ENCODE measurements at regions not wholly inside any gene's neighbourhood (a gene's known extent, or its start where the extent isn't known, plus 50 kb on each side); places are given as distances from the start of the nearest gene placed in this dataset.

GRCh38 chr7:83870515-83870914 is 221.6 kb upstream of the SEMA3E start:
- Histone ChIP-seq H2AFZ (ENCODE audit: low read length) (no peak overlapping the region), H3K79me2 (ENCODE audit: insufficient read depth, low read depth, low read length) (no peaks in the 10 kb centered on the region), H3K9me2 (ENCODE audit: insufficient read depth, low read length) (no peaks in the 10 kb centered on the region), H4K20me1 (ENCODE audit: insufficient read depth, low read length) (no peaks in the 10 kb centered on the region), H3K4me3 (ENCODE audit: low read depth, low read length, poor library complexity, severe bottlenecking) (no peak overlapping the region), H3K4me1 (ENCODE audit: insufficient read depth, low read length, poor library complexity, severe bottlenecking) (no peaks in the 10 kb centered on the region), H3K27ac (ENCODE audit: low read depth, low read length, poor library complexity, severe bottlenecking) (no peak overlapping the region), H3K9me3 (ENCODE audit: low read length) (no peaks in the 10 kb centered on the region), H3K4me2 (ENCODE audit: low read length) (no peak overlapping the region), H3K36me3 (ENCODE audit: insufficient read depth, low read length) (no peaks in the 10 kb centered on the region)
- ChIA-PET CTCF (ENCODE audit: unreplicated experiment) (no interaction called here), POLR2A (interaction anchor here (0.7 kb wide), 1 partner anchor 175 kb away, joined by 3 read pairs; no protein-coding TSS in a partner anchor)
- intact Hi-C loops (cut with micrococcal nuclease; ENCODE audit: unreplicated experiment), result no loop called here
- no peak for DNase-seq (ENCODE audit: low spot score)
- no TSS peak for BruUV-seq (replicated peaks)
- TF ChIP-seq EZH2phosphoT487 (IDR thresholded peaks at IDR 0.05; ENCODE audit: borderline replicate concordance, low read depth, low read length) (no peak), CTCF (conservative IDR thresholded peaks at IDR 0.05; ENCODE audit: low read length) (no peak)

GRCh38 chr7:83866582-83866981 is 217.6 kb upstream of the SEMA3E start:
- no peaks in the 10 kb centered on the region for H4K20me1 ChIP-seq (ENCODE audit: insufficient read depth, low read length)
- H2AFZ ChIP-seq (ENCODE audit: low read length), result no peak overlapping the region
- intact Hi-C loops (cut with micrococcal nuclease; ENCODE audit: unreplicated experiment), result no loop called here
- H3K9me3 ChIP-seq (ENCODE audit: low read length), result no peaks in the 10 kb centered on the region
- H3K9me2 ChIP-seq (ENCODE audit: insufficient read depth, low read length), result no peaks in the 10 kb centered on the region
- no peak overlapping the region for H3K4me3 ChIP-seq (ENCODE audit: low read depth, low read length, poor library complexity, severe bottlenecking)
- BruUV-seq (replicated peaks), result no TSS peak
- ChIA-PET CTCF (ENCODE audit: unreplicated experiment) (no interaction called here), POLR2A (no interaction called here)
- TF ChIP-seq EZH2phosphoT487 (IDR thresholded peaks at IDR 0.05; ENCODE audit: borderline replicate concordance, low read depth, low read length) (no peak), CTCF (conservative IDR thresholded peaks at IDR 0.05; ENCODE audit: low read length) (no peak)
- H3K27ac ChIP-seq (ENCODE audit: low read depth, low read length, poor library complexity, severe bottlenecking), result no peak overlapping the region
- DNase-seq (ENCODE audit: low spot score), result no peak
- H3K4me2 ChIP-seq (ENCODE audit: low read length), result no peak overlapping the region
- H3K4me1 ChIP-seq (ENCODE audit: insufficient read depth, low read length, poor library complexity, severe bottlenecking), result no peaks in the 10 kb centered on the region
- H3K36me3 ChIP-seq (ENCODE audit: insufficient read depth, low read length), result no peaks in the 10 kb centered on the region
- no peaks in the 10 kb centered on the region for H3K79me2 ChIP-seq (ENCODE audit: insufficient read depth, low read depth, low read length)

GRCh38 chr7:83864551-83864950 is 215.6 kb upstream of the SEMA3E start:
- no peaks in the 10 kb centered on the region for H3K9me3 ChIP-seq (ENCODE audit: low read length)
- H3K27ac ChIP-seq (ENCODE audit: low read depth, low read length, poor library complexity, severe bottlenecking), result no peak overlapping the region
- H3K36me3 ChIP-seq (ENCODE audit: insufficient read depth, low read length), result no peaks in the 10 kb centered on the region
- no peaks in the 10 kb centered on the region for H3K4me1 ChIP-seq (ENCODE audit: insufficient read depth, low read length, poor library complexity, severe bottlenecking)
- ChIA-PET CTCF (ENCODE audit: unreplicated experiment) (no interaction called here), POLR2A (no interaction called here)
- no peaks in the 10 kb centered on the region for H3K9me2 ChIP-seq (ENCODE audit: insufficient read depth, low read length)
- intact Hi-C loops (cut with micrococcal nuclease; ENCODE audit: unreplicated experiment), result no loop called here
- H3K4me3 ChIP-seq (ENCODE audit: low read depth, low read length, poor library complexity, severe bottlenecking), result no peak overlapping the region
- no peaks in the 10 kb centered on the region for H3K79me2 ChIP-seq (ENCODE audit: insufficient read depth, low read depth, low read length)
- H3K4me2 ChIP-seq (ENCODE audit: low read length), result no peak overlapping the region
- TF ChIP-seq EZH2phosphoT487 (IDR thresholded peaks at IDR 0.05; ENCODE audit: borderline replicate concordance, low read depth, low read length) (no peak), CTCF (conservative IDR thresholded peaks at IDR 0.05; ENCODE audit: low read length) (no peak)
- H2AFZ ChIP-seq (ENCODE audit: low read length), result no peak overlapping the region
- no TSS peak for BruUV-seq (replicated peaks)
- no peaks in the 10 kb centered on the region for H4K20me1 ChIP-seq (ENCODE audit: insufficient read depth, low read length)
- DNase-seq (ENCODE audit: low spot score), result no peak
